Stimulated activated effector memory CD8-positive, alpha-beta T cell treated with anti-CD3 and anti-CD28 coated beads, Interleukin-12 subunit alpha, Interleukin-12 subunit beta, amount 100 ng/mL, for 72 hours (primary cell): ENCODE measurements at regions not wholly inside any gene's neighbourhood (a gene's known extent, or its start where the extent isn't known, plus 50 kb on each side); places are given as distances from the start of the nearest gene placed in this dataset.
A peak's percentile ranks its signal among the peaks of the same experiment; 100 is the strongest.

ENCODE experiments used
- ATAC-seq: fragments of 150-1000 bp; cut with Tn5 transposase; 2 replicates; pipeline ENCODE4 v1.10.0; 2021
- DNase-seq, 2 donors: peaks; one replicate each; pipeline ENCODE4 v3.0.0; 2021 to 2022; ENCODE audit warnings: low spot score in 2 of 2
- H3K27ac Mint-ChIP-seq: one replicate; pipeline ENCODE4 v1.8.0; 2022; ENCODE audit warnings: mild to moderate bottlenecking, mixed read lengths
- H3K36me3 Mint-ChIP-seq: one replicate; pipeline ENCODE4 v1.8.0; 2022; ENCODE audit warnings: mild to moderate bottlenecking, mixed read lengths
- H3K4me1 Mint-ChIP-seq: one replicate; pipeline ENCODE4 v1.8.0; 2022; ENCODE audit warnings: mixed read lengths
- H3K4me3 Mint-ChIP-seq: one replicate; pipeline ENCODE4 v1.8.0; 2022; ENCODE audit warnings: mild to moderate bottlenecking, mixed read lengths
- H3K9me3 Mint-ChIP-seq: one replicate; pipeline ENCODE4 v1.8.0; 2022; ENCODE audit warnings: mixed read lengths

DNA sequence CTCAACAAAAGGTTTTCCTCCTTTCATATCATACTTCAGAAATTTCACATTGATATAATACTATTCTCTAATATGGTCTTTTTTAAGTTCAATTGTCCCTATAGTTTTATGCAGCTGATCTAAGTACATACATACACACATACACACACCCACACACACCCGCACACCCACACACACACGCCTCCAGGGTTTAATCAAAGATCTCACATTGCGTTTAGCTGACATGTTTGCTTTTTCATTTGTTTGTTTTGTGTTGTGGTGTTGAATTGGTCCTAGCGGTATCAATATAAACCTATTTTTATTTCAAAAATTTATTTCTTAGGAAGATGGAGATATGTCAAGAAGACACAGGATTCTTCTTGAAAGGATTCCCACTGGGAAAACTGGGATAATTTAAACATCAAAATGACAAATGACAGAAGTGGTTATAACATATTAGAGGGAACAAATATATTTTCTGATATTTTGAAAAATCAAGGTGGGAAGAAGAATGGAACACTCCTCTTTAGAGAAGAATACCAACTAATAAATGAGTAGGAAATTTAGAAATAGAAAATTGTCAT is 434.9 kb upstream of the SLC30A5 start:
- no peak for ATAC-seq
- Mint-ChIP-seq H3K27ac (no peak overlapping the region), H3K4me1 (no peaks in the 10 kb centered on the region), H3K4me3 (no peak overlapping the region), H3K9me3 (no peaks in the 10 kb centered on the region), H3K36me3 (no peaks in the 10 kb centered on the region)
- no peak for DNase-seq

DNA sequence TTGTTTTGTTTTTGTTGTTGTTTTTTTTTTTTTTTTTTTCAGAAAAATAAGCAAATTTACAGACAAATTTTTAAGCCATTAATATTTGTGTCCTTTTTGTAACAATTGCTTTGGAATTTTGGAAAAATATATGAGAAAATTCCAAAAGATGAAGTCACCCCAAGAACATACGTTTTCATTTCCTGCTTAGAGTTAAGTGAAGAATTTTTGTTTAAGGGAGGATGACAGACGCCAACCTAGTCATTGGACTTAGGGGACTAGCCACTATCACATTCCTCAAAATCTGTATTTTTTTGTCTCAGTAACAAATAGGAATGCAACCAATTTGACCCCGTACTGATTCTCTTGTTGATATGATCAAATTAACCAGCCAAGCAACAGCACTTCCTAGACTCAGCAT is 433.9 kb upstream of the SLC30A5 start:
- no peaks in the 10 kb centered on the region for H3K4me1 Mint-ChIP-seq
- H3K9me3 Mint-ChIP-seq = no peaks in the 10 kb centered on the region
- DNase-seq (no peak), ATAC-seq (no peak)
- no peak overlapping the region for H3K4me3 Mint-ChIP-seq
- no peaks in the 10 kb centered on the region for H3K36me3 Mint-ChIP-seq
- no peak overlapping the region for H3K27ac Mint-ChIP-seq

- Mint-ChIP-seq H3K4me3 (no peak overlapping the region), H3K36me3 (no peaks in the 10 kb centered on the region), H3K4me1 (no peaks in the 10 kb centered on the region), H3K9me3 (no peaks in the 10 kb centered on the region), H3K27ac (no peak overlapping the region)
- ATAC-seq = peak; percentile 58
- no peak for DNase-seq
Measured at GRCh38 chr5:68661237-68661636, 432.6 kb upstream of the SLC30A5 start.

GRCh38 chr5:68662804-68663307 is 431.0 kb upstream of the SLC30A5 start:
- DNase-seq = no peak
- Mint-ChIP-seq H3K27ac (no peak overlapping the region), H3K36me3 (no peaks in the 10 kb centered on the region), H3K9me3 (no peaks in the 10 kb centered on the region), H3K4me1 (no peaks in the 10 kb centered on the region), H3K4me3 (no peak overlapping the region)
- ATAC-seq = no peak

DNA sequence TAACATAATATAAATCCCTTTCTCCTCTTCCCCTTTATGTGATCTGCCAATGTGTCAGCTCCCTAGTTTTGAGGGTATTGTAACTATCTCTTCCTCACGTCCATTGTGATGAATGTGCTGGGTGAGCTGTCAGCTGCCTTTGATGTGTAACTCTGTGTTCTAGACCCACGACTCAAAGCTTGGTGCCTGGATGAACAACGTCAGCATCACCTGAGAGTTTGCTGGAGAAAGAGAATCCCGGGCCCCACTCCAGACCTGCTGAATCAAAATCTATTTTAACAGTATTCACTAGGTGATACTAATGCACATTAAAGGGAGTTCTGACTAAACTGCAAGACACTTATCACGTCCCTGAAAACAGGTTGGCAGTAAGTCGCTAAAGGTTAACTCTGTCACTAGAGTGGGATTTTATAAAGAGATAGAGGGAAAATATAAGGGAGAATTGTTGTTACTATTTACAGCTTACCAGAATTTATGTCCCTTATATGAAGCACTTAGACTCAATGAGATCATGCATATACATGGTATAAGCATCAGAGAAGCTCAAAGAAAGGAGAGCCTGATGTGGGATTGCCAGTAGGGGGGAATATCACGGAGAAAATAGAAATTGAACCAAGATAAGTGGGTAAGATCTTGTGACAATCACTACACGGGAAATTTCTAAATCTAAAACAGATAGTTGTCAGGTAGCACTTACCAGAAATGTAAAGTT is 423.8 kb upstream of the SLC30A5 start:
- no peak overlapping the region for H3K4me3 Mint-ChIP-seq
- ATAC-seq (no peak), DNase-seq (no peak)
- no peak overlapping the region for H3K27ac Mint-ChIP-seq
- H3K4me1 Mint-ChIP-seq = no peaks in the 10 kb centered on the region
- no peaks in the 10 kb centered on the region for H3K9me3 Mint-ChIP-seq
- H3K36me3 Mint-ChIP-seq = no peaks in the 10 kb centered on the region

- Mint-ChIP-seq H3K36me3 (no peaks in the 10 kb centered on the region), H3K9me3 (no peaks in the 10 kb centered on the region), H3K4me1 (no peaks in the 10 kb centered on the region), H3K27ac (no peak overlapping the region), H3K4me3 (no peak overlapping the region)
- DNase-seq = no peak
- ATAC-seq = no peak
Measured at GRCh38 chr5:68673106-68673822, 420.6 kb upstream of the SLC30A5 start.

GRCh38 chr5:68673823-68674180 is 420.0 kb upstream of the SLC30A5 start:
- DNase-seq (no peak), ATAC-seq (no peak)

DNA sequence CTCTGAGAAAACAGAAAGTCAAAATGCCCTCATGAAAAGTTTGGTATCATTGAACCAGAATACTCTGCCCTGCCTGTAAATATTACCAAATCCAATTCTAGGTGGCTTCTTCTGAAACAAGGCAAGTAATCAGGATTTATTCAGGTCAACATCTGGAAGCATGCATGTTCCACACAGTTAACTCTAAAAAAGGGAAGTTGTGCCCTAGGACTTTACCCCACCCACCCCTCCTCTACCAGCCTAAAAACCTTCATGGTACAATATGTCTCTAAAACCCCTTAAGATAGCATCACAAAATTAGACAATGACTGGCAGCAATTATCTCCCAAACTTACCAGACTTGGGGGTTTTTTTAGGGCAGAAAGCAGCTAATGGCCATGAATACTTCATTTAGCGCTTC is 414.8 kb upstream of the SLC30A5 start:
- Mint-ChIP-seq H3K36me3 (no peaks in the 10 kb centered on the region), H3K27ac (no peak overlapping the region), H3K9me3 (no peaks in the 10 kb centered on the region), H3K4me3 (no peak overlapping the region), H3K4me1 (no peaks in the 10 kb centered on the region)
- ATAC-seq = no peak
- no peak for DNase-seq

More at GRCh38 chr5:68673823-68674180, 420.0 kb upstream of the SLC30A5 start:
- H3K27ac Mint-ChIP-seq = no peak overlapping the region
- H3K4me1 Mint-ChIP-seq = no peaks in the 10 kb centered on the region
- H3K36me3 Mint-ChIP-seq = no peaks in the 10 kb centered on the region
- H3K4me3 Mint-ChIP-seq = no peak overlapping the region
- H3K9me3 Mint-ChIP-seq = no peaks in the 10 kb centered on the region

- H3K27ac Mint-ChIP-seq = no peak overlapping the region
Measured at GRCh38 chr5:68680366-68680765, 413.4 kb upstream of the SLC30A5 start.

DNA sequence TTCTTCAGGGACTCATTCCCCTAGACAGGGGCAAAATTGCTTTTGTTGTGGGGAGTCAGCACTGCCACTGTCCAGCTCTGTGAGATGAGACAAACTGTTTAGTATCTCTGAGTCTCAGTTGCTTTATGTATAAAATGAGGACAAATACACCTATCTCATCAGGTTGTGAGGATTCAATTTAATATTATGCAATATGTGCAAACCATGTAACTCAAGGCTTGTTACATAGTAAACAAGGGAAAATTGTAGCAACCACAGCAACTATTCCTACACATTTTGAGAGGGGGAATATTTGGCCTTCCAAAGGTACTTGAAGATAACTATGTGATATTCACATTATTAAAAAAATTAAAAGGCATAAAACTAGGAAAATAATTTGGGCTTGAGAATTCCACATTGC is 411.9 kb upstream of the SLC30A5 start:
- Mint-ChIP-seq H3K36me3 (no peaks in the 10 kb centered on the region), H3K4me1 (no peaks in the 10 kb centered on the region), H3K4me3 (no peak overlapping the region), H3K9me3 (no peaks in the 10 kb centered on the region), H3K27ac (no peak overlapping the region)
- ATAC-seq = no peak
- DNase-seq = no peak

More at GRCh38 chr5:68680366-68680765, 413.4 kb upstream of the SLC30A5 start:
- no peak for DNase-seq
- ATAC-seq = no peak
- Mint-ChIP-seq H3K9me3 (no peaks in the 10 kb centered on the region), H3K36me3 (no peaks in the 10 kb centered on the region), H3K4me1 (no peaks in the 10 kb centered on the region), H3K4me3 (no peak overlapping the region)

DNA sequence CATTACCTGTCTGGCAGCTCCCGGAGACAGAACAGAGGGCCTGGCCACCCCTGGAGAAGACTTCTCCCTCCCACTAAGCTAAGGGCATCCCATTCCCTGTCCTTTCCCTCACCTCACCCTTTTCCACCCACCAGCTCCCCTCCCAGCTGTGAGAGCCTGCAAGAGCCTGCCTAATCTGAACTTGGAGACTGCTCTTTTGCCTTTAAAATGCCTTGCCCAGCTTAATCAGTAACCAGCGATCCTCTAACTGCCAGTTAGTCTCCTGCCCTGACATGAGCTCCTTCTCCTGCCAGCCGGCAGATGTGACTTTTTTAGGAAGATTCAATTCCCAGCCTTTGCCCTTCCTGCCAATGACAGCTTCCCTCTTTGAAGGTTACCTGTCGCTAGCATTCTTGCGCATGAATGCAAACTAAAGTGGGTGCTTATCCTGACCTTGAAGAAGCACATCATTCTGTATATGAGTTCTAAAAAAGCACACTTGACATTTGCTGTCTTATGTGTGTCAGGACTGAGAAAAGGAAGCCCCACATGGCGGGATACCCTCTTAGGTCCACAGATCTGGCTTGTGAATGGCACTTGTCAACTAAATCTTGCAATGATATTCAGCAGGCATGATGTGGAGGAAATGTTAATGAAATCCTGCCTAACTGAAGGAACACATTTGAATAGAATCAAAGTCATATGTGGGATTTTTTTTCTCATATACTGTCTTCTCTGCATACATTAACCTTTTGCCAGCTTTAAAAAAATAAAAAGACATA is 411.2 kb upstream of the SLC30A5 start:
- no peaks in the 10 kb centered on the region for H3K36me3 Mint-ChIP-seq
- no peak overlapping the region for H3K27ac Mint-ChIP-seq
- no peaks in the 10 kb centered on the region for H3K4me1 Mint-ChIP-seq
- ATAC-seq (no peak), DNase-seq (no peak)
- no peaks in the 10 kb centered on the region for H3K9me3 Mint-ChIP-seq
- H3K4me3 Mint-ChIP-seq = no peak overlapping the region

DNA sequence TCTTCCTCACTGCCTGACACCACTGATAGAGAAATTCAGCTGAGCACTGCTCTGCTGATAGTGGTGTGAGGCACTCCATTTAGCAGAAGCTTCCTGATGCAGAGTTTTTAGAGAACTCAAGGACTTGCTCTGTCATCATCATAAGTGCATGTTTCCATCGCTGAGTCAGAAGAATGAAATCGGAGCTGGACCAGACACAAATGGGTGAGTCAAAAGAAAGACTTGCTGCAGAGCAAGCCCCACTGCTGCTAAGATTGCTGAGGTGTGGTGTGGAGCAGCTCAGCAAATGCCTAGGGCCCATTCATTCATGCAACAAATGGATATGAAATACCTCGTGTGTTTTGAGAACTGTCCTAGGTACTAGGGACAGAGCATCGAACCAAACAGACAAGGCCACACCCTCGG is 410.2 kb upstream of the SLC30A5 start:
- no peak overlapping the region for H3K4me3 Mint-ChIP-seq
- ATAC-seq = peak; percentile 21
- H3K36me3 Mint-ChIP-seq = no peaks in the 10 kb centered on the region
- H3K4me1 Mint-ChIP-seq = no peaks in the 10 kb centered on the region
- no peaks in the 10 kb centered on the region for H3K9me3 Mint-ChIP-seq
- no peak for DNase-seq
- no peak overlapping the region for H3K27ac Mint-ChIP-seq

DNA sequence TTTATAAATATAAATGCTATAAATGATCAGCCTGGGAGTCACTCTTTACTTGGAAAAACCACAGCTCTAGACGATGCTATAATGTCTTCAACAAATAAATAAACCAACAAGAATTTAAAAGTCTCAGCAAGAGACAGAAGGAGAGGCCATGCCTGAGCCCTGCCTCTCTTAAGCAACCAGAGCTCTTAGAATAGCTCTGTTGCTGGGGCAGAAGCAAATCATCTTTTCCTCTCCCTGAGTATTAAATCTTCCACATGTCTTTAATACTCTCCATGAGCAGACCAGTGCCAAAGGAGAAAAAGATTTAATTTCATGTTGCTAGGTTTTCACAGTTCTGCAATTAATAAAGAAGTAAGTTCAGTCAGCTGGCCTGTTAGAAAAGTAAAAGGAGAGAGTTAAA is 408.0 kb upstream of the SLC30A5 start:
- ATAC-seq (no peak), DNase-seq (no peak)
- Mint-ChIP-seq H3K9me3 (peaks cover under 1% of the 10 kb centered on the region), H3K4me1 (no peaks in the 10 kb centered on the region), H3K27ac (no peak overlapping the region), H3K36me3 (no peaks in the 10 kb centered on the region), H3K4me3 (no peak overlapping the region)

DNA sequence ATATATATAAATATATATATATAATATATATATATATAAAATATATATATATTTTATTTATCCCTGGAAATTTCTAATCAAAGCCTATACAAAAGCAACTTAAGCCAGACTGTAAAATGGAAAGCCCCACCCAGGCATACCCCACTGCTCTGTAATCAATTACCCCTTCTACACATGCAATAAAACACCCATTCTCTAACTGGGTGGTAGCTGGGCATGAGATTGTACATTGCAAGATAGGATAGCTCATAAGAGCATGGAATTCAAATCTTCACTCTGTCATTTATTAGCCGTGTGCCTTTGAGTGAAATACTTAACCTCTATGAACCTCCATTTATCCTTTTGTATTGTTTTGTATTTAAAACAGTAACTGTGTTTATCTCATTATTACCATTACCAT is 405.3 kb upstream of the SLC30A5 start:
- H3K4me1 Mint-ChIP-seq = no peaks in the 10 kb centered on the region
- peaks cover 7% of the 10 kb centered on the region for H3K9me3 Mint-ChIP-seq
- H3K36me3 Mint-ChIP-seq = no peaks in the 10 kb centered on the region
- no peak overlapping the region for H3K4me3 Mint-ChIP-seq
- H3K27ac Mint-ChIP-seq = no peak overlapping the region
- no peak for ATAC-seq
- no peak for DNase-seq

GRCh38 chr5:68689010-68689409 is 404.8 kb upstream of the SLC30A5 start:
- ATAC-seq (no peak), DNase-seq (no peak)
- Mint-ChIP-seq H3K27ac (no peak overlapping the region), H3K4me3 (no peak overlapping the region), H3K4me1 (no peaks in the 10 kb centered on the region), H3K9me3 (peaks cover 7% of the 10 kb centered on the region), H3K36me3 (no peaks in the 10 kb centered on the region)
